Fibroblast of lung (primary cell): ENCODE measurements at regions not wholly inside any gene's neighbourhood (a gene's known extent, or its start where the extent isn't known, plus 50 kb on each side); places are given as distances from the start of the nearest gene placed in this dataset.

Experiments
- DNase-seq, 2 donors: peaks; one replicate each; pipeline versions ENCODE4 v3.0.0 to v3.0.0-alpha.2; 2010; ENCODE audit warnings: low read depth in 2 of 2
- H2AFZ ChIP-seq: 2 replicates; pipeline ENCODE4 v1.5.1; 2012; ENCODE audit warnings: low read length, control low read depth, inconsistent platforms
- H3K27ac ChIP-seq: 2 replicates; pipeline ENCODE4 v1.5.1; 2011; ENCODE audit warnings: low read length, control low read depth; ENCODE audit not compliant: insufficient read depth
- H3K27me3 ChIP-seq: 2 replicates; pipeline ENCODE4 v1.5.1; 2011; ENCODE audit warnings: mild to moderate bottlenecking, low read length; ENCODE audit not compliant: control insufficient read depth, insufficient read depth
- H3K36me3 ChIP-seq: 2 replicates; pipeline ENCODE4 v1.5.1; 2011; ENCODE audit warnings: low read length; ENCODE audit not compliant: control insufficient read depth, insufficient read depth
- H3K4me1 ChIP-seq: 2 replicates; pipeline ENCODE4 v1.5.1; 2011; ENCODE audit warnings: low read length; ENCODE audit not compliant: control insufficient read depth, insufficient read depth; ENCODE audit errors: extremely low read depth
- H3K4me2 ChIP-seq: 2 replicates; pipeline ENCODE4 v1.5.1; 2011; ENCODE audit warnings: low read length, control low read depth; ENCODE audit not compliant: insufficient read depth; ENCODE audit errors: extremely low read depth
- H3K4me3 ChIP-seq, 4 experiments: fragments of 200-600 bp in 1 of 4; sonication (generic) in 1 of 4; replicated peaks in 1 of 4; 2 replicates each; pipeline ENCODE4 v1.5.1; 2011 to 2016; ENCODE audit warnings: low read length in 4 of 4, low read depth in 3 of 4, mild to moderate bottlenecking in 3 of 4, control low read depth in 2 of 4, inconsistent platforms in 1 of 4, mixed read lengths in 1 of 4; ENCODE audit not compliant: insufficient read depth in 1 of 4; ENCODE audit errors: control extremely low read depth in 1 of 4
- H3K79me2 ChIP-seq: 2 replicates; pipeline ENCODE4 v1.5.1; 2012; ENCODE audit warnings: mild to moderate bottlenecking, low read length, inconsistent platforms; ENCODE audit not compliant: control insufficient read depth, insufficient read depth
- H3K9ac ChIP-seq: 2 replicates; pipeline ENCODE4 v1.5.1; 2011; ENCODE audit warnings: mild to moderate bottlenecking, low read length, control low read depth; ENCODE audit not compliant: insufficient read depth
- H3K9me3 ChIP-seq: 2 replicates; pipeline ENCODE4 v1.5.1; 2012; ENCODE audit warnings: low read depth, low read length; ENCODE audit not compliant: control insufficient read depth, insufficient read depth
- H4K20me1 ChIP-seq: 2 replicates; pipeline ENCODE4 v1.5.1; 2011; ENCODE audit warnings: low read length; ENCODE audit not compliant: control insufficient read depth, insufficient read depth; ENCODE audit errors: extremely low read depth
- EZH2 ChIP-seq: IDR thresholded peaks from 2 replicates; pipeline ENCODE4 v1.5.1; 2012; ENCODE audit warnings: low read length, control low read depth, mild to moderate bottlenecking; ENCODE audit errors: missing control alignments
- TF ChIP-seq, protein P1 (sequence below), 2 donors: IDR thresholded peaks in 1 of 2; conservative IDR thresholded peaks in 1 of 2; 1 replicate in 1 of 2; 2 replicates in 1 of 2; pipeline ENCODE4 v1.5.1; 2011 to 2012; ENCODE audit warnings: low read length in 2 of 2, control low read depth in 1 of 2, inconsistent platforms in 1 of 2, low read depth in 1 of 2, mild to moderate bottlenecking in 1 of 2

DNA sequence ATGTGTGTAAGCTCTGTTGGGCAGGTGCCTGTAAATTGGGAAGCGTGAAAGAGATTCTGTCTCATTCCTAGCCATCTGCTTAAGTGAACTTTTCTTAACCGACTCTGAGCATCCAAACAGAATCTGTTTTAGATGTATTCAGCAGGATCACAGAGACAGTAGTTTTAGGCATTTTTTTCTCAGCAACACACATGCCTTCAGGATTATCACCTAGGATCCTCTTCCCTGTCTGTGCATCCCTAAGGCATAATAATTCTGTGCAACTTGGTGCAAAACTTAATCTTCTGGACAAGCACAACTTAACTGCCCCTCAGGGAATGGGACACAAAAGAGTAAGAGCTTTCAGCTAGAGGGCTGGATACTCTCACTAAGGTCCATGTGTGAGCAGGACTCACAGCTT, 284.8 kb downstream of the C7orf25 start:
- DNase-seq: no peak
- H4K20me1 ChIP-seq: no peaks in the 10 kb centered on the region
- no peaks in the 10 kb centered on the region for H3K9me3 ChIP-seq
- H3K9ac ChIP-seq: no peak overlapping the region
- no peak overlapping the region for H3K27ac ChIP-seq
- H3K36me3 ChIP-seq: no peaks in the 10 kb centered on the region
- no peaks in the 10 kb centered on the region for H3K79me2 ChIP-seq
- TF ChIP-seq EZH2: no peak
- TF ChIP-seq, protein P1, sequence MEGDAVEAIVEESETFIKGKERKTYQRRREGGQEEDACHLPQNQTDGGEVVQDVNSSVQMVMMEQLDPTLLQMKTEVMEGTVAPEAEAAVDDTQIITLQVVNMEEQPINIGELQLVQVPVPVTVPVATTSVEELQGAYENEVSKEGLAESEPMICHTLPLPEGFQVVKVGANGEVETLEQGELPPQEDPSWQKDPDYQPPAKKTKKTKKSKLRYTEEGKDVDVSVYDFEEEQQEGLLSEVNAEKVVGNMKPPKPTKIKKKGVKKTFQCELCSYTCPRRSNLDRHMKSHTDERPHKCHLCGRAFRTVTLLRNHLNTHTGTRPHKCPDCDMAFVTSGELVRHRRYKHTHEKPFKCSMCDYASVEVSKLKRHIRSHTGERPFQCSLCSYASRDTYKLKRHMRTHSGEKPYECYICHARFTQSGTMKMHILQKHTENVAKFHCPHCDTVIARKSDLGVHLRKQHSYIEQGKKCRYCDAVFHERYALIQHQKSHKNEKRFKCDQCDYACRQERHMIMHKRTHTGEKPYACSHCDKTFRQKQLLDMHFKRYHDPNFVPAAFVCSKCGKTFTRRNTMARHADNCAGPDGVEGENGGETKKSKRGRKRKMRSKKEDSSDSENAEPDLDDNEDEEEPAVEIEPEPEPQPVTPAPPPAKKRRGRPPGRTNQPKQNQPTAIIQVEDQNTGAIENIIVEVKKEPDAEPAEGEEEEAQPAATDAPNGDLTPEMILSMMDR (conservative IDR thresholded peaks at IDR 0.05 in 1 of 2, IDR thresholded peaks at IDR 0.05 in 1 of 2; ENCODE audit: low read depth in 1 of 2, low read length in 2 of 2): no peak
- H2AFZ ChIP-seq: no peak overlapping the region
- H3K27me3 ChIP-seq: no peaks in the 10 kb centered on the region
- H3K4me2 ChIP-seq: no peak overlapping the region
- no peak overlapping the region for H3K4me3 ChIP-seq
- H3K4me1 ChIP-seq: no peaks in the 10 kb centered on the region

DNA sequence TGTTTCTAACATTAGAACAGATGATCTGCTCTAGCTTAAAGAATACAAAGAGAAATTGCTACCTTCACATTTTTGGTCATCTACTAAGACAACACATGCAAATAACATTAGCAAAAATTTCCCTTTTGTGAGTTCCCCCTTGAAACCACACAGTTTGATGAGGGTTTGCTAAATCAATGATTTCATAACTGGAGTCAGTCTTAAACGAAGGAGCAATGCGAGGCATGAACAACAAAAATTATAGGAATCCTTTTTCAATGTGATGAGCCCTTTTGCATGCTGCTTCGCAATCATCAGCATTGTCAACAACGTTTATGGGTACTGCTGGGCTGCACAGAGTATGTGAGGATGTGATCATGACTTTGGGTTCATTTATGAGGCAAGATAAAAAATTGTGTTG, 286.4 kb downstream of the C7orf25 start:
- no peak for DNase-seq
- Histone ChIP-seq H3K79me2 (no peaks in the 10 kb centered on the region), H3K27me3 (no peaks in the 10 kb centered on the region)

DNA sequence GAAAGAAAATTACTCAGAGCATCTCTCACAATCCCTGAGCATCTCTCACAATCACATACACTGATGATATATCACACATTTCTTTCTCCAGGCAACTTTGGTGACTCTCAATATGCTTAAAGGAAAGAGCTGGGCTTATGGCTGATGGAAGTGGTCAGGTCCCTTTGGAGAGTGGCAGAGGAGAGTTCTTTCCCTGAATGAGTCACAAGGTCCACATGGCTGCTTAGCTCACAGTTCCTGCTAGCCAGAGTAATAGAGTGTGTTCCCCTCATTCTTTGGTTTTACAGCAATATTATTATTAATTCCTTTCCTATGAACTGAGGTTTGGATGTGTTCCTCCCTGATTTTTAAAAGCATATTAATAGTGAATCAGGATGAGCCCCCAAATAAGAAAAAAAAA, 287.4 kb downstream of the C7orf25 start:
- Histone ChIP-seq H2AFZ (no peak overlapping the region), H3K4me1 (no peaks in the 10 kb centered on the region), H3K36me3 (no peaks in the 10 kb centered on the region), H3K9me3 (no peaks in the 10 kb centered on the region), H3K4me3 (no peak overlapping the region), H3K9ac (no peak overlapping the region), H3K4me2 (no peak overlapping the region), H3K27ac (no peak overlapping the region), H3K79me2 (no peaks in the 10 kb centered on the region), H4K20me1 (no peaks in the 10 kb centered on the region), H3K27me3 (no peaks in the 10 kb centered on the region)
- TF ChIP-seq EZH2: no peak
- TF ChIP-seq, protein P1 (conservative IDR thresholded peaks at IDR 0.05 in 1 of 2, IDR thresholded peaks at IDR 0.05 in 1 of 2; ENCODE audit: low read depth in 1 of 2, low read length in 2 of 2): no peak
- DNase-seq: peak; percentile 22 to 27

More for the DNA sequence above, 286.4 kb downstream of the C7orf25 start:
- Histone ChIP-seq H3K36me3 (no peaks in the 10 kb centered on the region), H3K27ac (no peak overlapping the region), H2AFZ (no peak overlapping the region), H4K20me1 (no peaks in the 10 kb centered on the region), H3K4me1 (no peaks in the 10 kb centered on the region), H3K4me3 (no peak overlapping the region), H3K9me3 (no peaks in the 10 kb centered on the region), H3K9ac (no peak overlapping the region), H3K4me2 (no peak overlapping the region)
- no peak for TF ChIP-seq EZH2
- TF ChIP-seq, protein P1 (conservative IDR thresholded peaks at IDR 0.05 in 1 of 2, IDR thresholded peaks at IDR 0.05 in 1 of 2; ENCODE audit: low read depth in 1 of 2, low read length in 2 of 2): no peak
